ENCODE measurements at regions not wholly inside any gene's neighbourhood (a gene's known extent, or its start where the extent isn't known, plus 50 kb on each side); places are given as distances from the start of the nearest gene placed in this dataset.
"Not testable (repeated sequence)": the region's sequence is repeated elsewhere in the genome, so short reads cannot be mapped to it uniquely, and the experiment has no call there.

DNA sequence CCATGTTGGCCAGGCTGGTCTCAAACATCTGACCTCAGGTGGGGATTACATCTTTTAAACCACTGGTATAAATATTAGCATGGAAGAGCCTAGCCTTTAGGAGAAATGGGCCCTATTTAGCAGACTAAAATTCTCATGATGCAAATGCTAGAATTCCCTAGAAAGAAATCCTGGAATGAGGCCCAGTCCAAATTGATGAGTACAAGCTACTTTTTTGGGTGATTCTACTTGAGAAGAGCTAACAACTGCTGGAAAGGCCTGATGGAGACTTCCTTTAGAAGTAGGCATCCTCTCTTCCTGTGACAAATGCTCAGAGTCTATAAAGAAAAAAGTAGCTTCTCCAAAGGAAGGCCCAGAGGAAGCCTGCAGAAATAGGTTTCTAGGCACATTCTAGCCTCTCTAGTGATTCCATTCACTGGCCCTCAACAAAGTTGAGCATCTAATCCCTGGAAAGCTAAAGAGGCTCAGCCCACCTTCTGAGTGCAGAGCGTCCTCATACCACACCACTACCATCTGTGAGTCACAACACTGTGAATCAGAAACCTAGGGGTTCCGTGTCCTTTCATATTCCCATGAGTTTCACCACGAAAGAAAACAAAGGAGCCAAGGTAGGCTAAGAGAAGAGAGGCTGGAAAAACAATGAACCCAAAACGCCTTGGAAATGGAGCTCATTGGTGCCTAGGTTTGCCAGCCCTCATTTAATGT, 183.1 kb downstream of the C1D start:
- no peak for DNase-seq

DNA sequence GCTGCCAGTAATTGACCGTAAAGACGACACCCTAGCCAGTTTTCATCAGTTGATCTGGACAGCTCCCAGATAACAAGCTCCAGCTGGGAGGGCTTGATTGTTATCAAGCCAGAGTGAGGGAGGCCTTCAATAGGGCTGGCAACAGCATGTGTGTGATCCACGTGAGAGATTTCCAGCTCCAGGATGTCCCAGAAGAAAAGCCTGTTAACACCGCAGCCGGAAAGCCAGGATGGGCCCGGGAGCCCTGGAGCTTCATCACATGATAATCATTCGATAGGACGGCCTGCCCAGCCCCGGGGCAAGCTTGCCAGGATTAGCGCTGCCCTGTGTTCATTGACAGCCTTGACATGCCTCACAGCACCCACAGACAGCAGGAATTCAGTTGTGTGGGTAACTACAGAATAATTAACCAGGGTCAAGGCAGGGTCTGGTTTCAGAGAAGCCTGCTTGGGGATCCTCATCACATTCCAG, 182.5 kb downstream of the C1D start:
- DNase-seq = no peak

DNA sequence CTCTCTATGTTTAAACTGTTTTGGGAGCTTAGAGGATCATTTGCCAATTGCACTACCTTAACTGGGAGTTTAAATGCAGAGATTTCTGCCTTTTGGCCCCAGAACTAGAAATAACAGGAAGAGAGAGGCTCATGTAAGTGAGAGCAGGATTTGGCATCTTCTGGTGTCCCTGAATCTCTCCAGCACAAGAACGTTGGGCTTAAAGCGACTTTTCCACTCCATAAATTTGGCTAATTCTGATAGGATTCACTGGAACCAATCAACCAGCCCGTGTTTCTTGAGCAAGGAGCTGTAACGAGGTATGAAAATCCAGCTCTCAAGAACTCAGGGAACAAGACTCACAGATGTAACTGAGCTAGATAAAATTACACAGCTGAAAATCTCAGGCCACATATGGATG, 181.0 kb downstream of the C1D start:
- no peak for DNase-seq

DNA sequence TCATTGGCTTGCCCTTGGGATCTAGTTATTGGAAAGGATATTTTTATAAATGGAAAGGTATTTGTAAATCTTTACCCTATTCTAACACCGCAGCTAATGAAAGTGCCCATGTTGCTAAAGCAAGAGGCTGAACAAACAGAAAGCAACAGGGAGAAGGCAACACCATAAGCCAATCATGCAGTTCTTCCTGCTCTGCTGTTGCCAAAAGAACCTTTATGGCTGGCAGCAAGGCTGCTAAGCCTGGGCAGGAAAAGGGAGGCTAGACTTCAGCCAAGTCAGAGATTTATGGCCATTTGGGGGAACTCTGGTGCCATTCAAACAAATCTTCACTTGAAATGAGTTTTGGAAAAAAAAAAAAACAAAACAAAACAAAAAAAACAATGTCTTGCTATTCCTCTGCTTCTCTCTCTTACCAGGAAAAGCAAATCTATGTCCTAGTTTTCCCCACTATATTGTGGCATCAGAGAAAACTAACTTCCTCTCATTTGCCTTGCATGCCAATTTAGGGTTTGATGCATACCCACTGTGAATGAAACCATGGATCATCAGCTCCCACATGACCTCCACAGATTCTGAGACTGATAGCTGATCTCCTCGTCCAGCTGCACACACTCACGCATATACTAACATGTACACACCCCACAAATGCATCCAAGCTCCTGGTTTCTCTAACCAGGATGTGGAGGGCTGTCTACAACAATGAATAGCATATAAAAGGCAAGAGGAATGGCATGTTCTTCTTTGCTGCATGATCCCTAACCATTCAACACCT, 179.3 kb downstream of the C1D start:
- DNase-seq = no peak

DNA sequence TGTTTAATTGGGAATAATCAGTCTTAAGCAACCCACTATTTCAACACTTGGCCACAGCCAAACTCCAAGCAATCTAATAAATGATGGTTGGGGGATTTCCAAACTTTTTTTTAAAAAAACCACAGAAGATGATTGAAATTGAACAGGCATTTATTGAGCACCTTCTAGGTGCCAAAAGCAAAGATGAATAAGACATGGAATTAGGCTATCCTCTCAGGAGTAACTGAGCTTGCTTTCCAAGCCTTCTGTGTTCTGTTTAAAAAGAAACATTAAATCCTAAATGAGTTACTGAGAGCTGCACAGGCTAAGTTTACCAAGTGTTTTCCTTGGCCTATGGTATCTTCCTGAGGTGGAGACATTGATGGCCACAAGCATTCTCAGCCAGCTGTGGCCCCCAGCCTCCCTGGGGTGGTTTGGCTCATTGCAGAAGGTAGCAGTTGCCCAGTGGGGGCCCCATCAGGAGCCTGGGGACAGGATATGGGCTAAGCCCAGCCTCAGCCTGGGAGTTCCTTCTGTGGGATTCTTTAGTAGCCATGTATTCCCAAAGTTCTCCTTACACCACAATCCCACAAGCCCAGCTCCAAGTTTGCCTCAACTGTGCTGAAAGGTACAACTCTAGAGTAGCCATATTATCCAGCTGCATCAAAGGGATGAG, 174.3 kb downstream of the C1D start:
- no peak for DNase-seq

DNA sequence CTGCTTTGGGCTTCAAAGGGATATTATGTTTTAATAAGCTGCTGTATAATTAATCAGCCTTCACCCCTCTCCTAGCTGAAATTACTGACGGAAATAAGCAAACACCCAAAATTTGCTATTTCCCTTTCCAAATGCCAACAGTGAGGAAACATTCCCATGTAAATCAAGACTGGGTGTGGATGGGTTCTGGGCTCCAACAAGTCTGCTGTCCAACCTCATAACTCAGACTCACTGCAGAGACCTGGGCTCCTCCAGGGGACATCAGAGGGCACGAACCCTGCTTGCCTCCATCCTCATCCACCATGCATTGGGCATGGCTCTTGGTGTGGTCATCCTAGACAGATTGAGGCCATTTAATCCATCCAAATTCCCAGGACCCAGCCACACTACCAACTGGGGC, 173.7 kb downstream of the C1D start:
- DNase-seq = no peak

DNA sequence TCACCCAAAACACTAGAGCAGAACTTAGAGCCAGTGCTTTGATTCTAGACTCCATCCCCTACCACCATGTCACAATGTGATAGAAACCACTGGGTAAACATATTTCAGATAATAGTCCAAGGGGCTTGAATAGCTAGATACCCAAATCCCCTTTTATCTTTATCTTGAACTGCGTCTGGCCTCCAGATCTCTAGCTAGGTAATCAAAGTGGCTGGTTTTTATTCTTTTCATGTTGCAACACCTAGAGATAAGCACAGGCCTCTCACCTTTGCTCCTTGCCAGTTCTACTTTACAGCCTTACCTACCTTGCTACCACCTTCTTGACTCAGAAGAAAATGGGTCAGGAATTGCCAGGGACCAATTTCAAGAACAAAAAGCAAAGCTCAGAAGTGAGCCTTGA, 171.2 kb downstream of the C1D start:
- DNase-seq = no peak

DNA sequence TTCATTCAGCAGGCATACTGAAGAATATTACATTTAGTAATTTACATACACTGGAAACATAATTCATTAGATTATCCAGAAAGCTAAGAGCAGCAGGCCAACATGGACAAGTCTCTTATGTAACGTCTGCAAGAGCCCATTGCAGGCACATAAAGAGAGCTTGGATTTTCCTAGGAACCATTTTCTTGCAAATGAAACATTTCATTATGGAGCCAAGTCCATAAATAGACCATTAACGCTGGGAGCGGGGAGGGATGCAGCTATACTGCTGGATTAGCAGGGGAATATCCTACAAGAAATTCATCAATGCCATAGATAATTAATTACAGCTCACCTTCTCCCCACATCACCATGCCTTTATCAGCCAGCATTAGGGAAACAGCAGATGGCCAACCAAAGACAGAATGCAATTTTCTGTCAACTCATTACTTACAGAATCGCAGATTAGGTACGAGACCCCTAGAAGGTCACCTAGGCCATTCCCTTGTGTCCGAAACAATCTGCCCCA, 170.4 kb downstream of the C1D start:
- DNase-seq = no peak

DNA sequence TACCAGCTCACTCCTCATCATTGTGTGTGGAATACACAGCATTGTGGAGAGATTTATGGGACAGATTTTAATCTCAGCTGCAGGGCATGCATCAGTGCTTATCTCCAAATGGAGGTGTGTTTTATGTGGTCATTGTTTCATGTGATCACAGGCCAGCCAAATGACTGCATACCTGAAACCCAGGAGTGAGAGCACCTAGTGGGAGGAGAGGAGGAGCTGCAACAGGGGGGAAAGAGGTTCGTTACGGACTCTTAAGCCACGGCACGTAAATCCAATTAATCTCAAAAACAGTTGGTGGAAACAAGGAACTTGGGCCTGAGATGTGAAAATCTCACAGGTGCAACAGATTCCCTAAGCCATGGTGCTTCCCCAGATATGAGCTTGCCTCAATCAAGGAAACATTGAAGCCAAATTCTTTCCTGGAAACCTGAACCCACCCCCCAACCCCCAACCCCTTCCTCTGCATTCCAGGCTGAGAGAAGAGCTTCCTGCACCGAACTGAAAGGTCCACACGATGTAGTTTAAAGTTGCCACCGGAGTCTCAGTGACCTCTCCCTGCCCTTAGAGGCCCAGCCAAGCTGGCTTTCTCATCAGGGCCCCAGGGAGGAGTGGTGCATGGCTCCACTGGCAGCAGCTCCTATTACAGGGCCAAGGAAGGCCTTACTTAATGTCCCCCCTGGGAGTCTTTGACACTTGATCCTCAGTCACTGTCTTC, 167.4 kb downstream of the C1D start:
- DNase-seq = no peak

DNA sequence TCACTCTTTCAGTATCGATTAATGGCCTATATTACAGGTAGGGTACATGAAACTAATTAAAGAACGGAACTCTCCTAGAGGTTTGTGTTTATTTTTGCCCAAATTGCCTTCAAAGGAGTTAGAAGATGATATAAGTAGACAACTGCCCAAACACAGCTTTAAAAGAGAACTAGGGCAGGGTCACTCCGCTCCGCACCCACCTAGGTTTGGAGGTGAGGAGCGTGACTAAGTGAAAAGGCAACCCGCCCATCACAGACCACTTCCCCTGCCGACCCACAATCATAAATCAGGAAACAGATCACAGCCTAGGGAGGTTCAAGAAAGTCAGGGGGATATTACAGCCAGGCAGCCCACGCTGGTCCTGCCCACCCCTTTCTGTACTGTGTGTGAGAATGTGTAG, 166.7 kb downstream of the C1D start:
- no peak for DNase-seq

DNA sequence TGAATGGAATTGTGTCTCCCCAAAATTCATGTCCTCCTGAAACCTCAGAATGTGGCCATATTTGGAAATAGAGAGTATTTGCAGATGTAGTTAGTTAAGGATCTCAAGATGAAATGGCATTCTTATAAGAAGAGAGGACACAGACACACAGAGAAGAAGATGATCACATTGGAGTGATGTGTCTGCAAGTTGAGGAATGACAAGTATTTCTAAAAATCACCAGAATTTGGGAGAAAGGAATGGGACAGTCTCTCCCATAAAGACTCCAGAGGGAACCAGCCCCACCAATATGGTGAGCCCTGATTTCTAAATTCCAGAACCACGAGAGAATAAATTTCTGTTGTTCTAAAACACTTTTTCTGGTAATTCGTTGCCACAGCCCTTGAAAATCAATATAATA, 166.3 kb downstream of the C1D start:
- no peak for DNase-seq

DNA sequence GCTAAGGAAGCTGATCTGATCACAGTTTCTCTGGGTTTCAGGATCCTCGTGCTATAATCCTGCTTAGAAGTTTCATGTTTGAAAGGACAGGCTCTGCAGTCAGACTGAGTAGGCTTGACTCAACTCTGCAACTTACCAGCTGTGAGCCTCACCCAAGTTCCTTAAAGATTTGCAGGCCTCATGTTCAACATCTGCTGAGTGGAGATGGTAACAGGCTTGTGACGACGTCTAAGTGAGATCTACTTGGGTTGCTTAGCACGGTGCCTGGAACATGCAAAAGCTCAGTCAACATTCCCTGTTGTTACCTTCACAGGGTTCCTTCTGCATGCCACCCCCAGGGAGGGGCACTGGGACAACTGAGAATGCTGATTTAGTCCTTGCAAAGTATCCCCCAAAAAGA, 164.2 kb downstream of the C1D start:
- no peak for DNase-seq

DNA sequence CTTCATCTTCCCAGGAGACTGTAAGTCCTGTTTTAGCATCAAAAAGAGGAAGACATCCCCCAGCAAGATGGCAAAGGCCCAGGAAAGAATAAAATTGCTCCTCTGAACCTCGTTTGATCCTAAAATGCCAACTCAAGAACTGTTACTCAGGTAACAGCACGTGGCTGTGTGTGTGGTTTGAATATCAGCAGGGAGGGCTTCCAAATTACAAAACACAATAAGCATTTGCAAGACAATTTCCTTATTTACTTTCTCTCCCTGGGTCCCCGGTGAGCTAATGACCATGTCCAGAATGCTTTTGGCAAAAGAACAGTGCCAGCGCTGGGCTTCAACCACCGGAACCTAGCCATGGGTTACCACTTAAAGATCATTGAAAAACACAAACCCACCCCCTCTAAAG, 163.6 kb downstream of the C1D start:
- no peak for DNase-seq

DNA sequence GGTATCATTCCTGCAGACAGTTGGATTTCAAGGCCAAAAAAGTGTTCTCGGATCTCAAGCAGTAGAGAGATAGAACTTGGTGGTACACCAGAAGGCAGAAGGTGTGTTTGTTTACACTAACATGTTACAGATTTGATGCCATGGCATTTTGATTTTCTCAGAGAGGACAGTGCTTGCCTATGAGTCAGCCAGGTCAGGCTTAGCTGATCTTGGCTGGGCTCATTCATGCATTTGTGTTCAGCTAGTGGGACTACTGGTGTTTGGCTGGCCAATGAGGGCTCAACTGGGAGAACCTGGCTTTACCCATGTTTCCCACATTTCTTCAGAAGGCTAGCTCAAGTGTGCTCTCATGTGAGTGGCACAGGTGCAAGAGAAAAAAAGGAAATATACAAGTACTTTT, 162.0 kb downstream of the C1D start:
- no peak for DNase-seq

DNA sequence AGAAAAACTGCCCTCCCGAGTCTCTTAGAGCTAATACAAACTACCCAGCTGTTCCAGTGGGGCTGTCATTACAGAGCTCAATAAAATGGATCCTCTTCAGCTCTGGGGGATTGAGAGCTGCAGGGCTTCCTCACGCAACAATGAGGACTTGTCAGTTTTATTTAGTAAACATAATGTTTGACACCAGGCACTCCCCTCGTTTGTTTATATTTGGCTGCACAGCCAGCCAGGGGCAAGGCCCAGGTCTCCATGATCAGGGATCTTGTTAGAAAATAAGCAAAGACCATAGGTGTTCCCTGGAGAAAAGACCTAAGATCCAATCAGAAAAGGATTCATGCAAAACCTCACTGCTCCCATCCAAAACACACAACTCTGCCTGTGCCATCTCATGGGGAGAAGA, 158.2 kb downstream of the C1D start:
- no peak for DNase-seq

DNA sequence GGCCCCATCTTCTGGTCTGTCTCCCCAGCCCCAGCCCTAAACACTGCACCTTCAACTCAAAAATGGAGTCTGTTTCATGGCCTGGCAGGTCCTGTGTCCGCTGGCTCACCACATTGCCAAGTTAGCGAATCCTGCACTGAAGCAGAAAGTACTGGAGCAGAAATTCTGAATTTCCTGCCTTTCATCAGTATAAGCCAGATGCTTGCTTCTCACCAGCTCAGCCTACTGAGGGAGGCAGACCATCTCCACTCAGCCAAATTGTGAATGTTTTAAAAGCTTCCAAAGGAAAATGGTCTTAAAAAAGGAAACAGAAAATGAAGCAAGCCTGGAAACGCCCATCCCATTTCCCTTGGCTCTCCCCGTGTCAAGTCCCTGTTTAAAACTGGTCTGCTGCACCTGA, 157.8 kb downstream of the C1D start:
- DNase-seq = no peak

DNA sequence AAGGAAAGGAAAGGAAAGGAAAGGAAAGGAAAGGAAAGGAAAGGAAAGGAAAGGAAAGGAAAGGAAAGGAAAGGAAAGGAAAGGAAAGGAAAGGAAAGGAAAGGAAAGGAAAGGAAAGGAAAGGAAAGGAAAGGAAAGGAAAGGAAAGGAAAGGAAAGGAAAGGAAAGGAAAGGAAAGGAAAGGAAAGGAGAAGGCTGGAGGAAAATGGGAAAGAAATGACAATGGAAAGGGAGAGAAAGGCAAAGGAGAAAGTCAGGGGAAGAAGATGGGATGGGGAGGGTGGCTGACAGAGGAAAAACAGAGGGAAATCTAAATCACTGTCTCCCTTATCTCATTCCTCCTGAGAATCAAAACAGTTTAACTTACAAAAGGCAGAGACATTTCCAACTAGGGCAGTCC, 156.3 kb downstream of the C1D start:
- not testable (repeated sequence) for DNase-seq

DNA sequence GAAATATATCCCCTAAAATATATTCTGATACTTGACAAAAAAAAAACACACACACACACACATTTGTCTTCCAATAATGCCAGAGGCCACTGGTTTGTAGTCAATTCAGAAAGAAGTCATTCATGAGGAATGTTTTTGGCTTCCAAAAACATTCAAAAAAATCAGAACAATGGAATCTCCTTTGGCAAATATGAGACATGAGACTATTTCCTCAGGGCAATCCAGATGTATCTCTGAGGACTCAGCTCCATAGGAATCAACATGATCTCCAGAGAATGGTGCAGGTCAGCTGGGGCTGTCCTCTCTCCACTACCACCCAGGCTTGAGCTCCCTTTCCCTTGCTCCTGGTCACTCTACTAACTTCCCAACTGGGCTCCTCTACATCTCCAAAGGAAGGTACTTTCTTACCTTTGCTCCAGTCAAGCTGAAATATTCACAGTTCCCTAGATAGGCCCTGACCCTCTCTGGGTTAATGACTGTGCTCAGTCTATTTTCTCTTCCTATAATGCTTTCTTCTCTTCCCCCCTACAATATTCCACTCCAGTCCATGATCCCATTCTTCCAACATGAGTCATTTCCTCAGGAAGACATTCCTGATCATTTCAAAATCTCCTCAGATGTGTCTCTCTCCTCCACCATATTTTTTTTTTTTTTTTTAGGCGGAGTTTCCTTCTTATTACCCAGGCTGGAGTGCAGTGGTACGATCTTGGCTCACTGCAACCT, 145.3 kb downstream of the C1D start:
- DNase-seq = no peak

DNA sequence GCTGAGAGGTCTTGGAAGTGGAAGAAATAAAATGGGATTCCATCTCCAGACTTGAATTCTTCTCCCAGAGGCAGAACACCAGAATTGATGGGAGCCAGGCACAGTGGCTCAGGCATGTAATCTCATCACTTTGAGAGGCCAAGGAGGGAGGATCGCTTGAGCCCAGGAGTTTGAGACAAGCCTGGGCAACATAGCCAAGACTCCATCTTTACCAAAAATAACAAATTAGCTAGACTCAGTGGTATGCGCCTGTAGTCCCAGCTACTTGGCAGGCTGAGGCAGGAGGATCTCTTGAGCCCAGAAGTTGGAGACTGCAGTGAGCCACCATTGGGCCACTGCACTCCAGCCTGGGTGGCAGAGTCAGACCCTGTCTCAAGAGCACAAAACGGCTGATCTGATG, 144.3 kb downstream of the C1D start:
- no peak for DNase-seq

DNA sequence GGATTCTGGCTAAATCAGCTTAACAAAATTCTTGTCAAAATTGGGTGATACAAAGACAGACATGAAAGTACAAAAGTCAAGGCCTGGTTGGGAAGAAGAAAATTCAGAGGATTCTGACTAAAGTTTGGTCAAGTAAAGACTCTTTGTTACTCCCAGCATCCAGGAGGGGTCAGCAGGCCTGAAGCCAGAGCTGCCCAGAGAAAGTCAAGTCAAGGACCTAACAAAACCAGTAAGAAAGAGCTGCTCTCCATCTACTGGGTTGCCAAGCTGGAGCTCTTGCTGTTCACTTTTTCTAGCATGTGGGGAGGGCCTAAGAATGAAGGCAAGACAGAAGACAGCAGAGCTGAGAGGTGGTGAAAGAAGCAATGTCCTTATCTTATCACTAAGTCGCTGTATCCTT, 143.3 kb downstream of the C1D start:
- no peak for DNase-seq

DNA sequence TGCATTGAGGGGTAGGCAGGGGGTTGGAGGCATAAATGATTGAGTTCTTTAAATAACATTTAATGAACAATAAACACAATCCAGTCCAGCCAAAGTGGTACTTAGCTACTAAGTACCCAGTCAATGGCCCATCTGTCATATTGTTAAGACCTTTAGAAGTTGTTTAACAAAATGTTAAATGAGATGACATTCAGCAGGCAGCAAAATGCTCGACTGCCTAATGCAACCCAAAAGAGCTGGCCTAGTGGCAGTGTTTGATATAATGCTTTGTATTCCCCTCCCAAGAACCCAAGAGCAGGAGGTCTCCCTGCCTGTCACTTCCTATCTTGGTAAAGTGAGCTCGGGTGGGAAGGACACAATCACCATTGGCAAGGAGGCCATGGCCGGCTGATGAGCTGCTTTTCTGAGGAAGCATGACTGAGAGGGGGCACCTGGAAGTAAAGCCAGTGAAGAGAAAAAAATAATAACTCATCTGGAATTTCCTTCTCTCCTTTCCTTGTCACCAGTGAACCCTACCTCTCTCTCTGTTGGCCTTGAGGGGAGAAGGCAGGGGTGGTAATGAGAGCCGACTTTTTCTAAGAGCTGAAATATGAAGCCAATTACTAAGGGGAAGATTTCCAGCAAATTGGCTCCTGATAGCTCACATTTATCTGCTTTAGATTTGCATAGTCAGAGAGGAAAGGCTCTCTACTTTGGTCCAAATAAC, 140.6 kb downstream of the C1D start:
- DNase-seq = no peak

DNA sequence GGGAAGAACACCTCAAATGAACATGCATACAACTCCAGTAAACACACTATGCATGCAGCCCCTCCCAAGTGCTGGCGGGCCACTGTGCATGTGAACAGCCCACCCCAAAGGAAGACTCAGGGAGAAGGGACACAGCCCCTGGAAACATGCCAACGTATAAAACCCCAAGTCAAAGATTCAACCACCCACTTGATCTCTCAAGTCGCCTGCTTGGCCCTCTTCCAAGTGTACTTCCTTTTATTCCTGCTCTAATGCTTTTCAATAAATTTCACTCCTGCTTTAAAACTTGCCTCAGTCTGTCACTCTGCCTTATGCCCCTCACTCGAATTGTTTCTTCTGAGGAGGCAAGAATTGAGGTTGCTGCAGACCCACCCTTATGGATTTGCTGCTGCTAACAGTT, 139.1 kb downstream of the C1D start:
- DNase-seq = no peak

Data from NCI-H446 treated with DMSO at 0.1 percent for 48 hours (cell line).